Esophagus muscularis mucosa (tissue), 4 donors: ENCODE measurements at regions not wholly inside any gene's neighbourhood (a gene's known extent, or its start where the extent isn't known, plus 50 kb on each side); places are given as distances from the start of the nearest gene placed in this dataset.

Source experiments
- DNase-seq: peaks from one replicate; pipeline ENCODE4 v3.0.0-alpha.2; 2017; ENCODE audit errors: extremely low spot score
- H3K27ac ChIP-seq, 4 donors: fragments of 200-600 bp; sonication (generic); replicated peaks in 1 of 4; 1 replicate in 3 of 4; 2 replicates in 1 of 4; pipeline ENCODE4 v1.5.1; 2016 to 2019; ENCODE audit warnings: mild to moderate bottlenecking in 1 of 4
- H3K27me3 ChIP-seq, 4 donors: fragments of 200-600 bp; sonication (generic); one replicate each; pipeline versions ENCODE4 v1.5.1 to v1.6.0; 2016 to 2019
- H3K36me3 ChIP-seq, 4 donors: fragments of 200-600 bp; sonication (generic); one replicate each; pipeline ENCODE4 v1.5.1; 2016 to 2019
- H3K4me1 ChIP-seq, 4 donors: fragments of 200-600 bp; sonication (generic); one replicate each; pipeline ENCODE4 v1.5.1; 2016 to 2019
- H3K4me3 ChIP-seq, 4 donors: fragments of 200-600 bp; sonication (generic); 1 replicate in 2 of 4; 2 replicates in 2 of 4; pipeline ENCODE4 v1.5.1; 2016 to 2019; ENCODE audit warnings: mild to moderate bottlenecking in 4 of 4, moderate library complexity in 1 of 4
- H3K9me3 ChIP-seq, 4 donors: fragments of 200-600 bp; sonication (generic); 1 replicate in 3 of 4; 2 replicates in 1 of 4; pipeline ENCODE4 v1.5.1; 2016 to 2019
- EP300 ChIP-seq: sonication (generic); formaldehyde crosslinking; IDR thresholded peaks from one replicate; pipeline ENCODE4 v1.6.1; 2017; ENCODE audit warnings: antibody characterized with exemption
- POLR2A ChIP-seq: fragments of 450-650 bp; IDR thresholded peaks from one replicate; pipeline ENCODE4 v1.6.1; 2017; ENCODE audit warnings: antibody characterized with exemption, moderate library complexity, mild to moderate bottlenecking, low read depth
- POLR2AphosphoS5 ChIP-seq, 2 donors: sonication (generic); formaldehyde crosslinking; IDR thresholded peaks; one replicate each; pipeline ENCODE4 v1.6.1; 2017; ENCODE audit warnings: antibody characterized with exemption in 2 of 2
- WGBS: methylation state at CpG from one replicate; pipeline ENCODE4 v1.1.5; 2018; 5-methylcytosine and 5-hydroxymethylcytosine counted together
- intact Hi-C: fragments of 100-400 bp; cut with DNase I; formaldehyde crosslinking; loops from one replicate; pipeline ENCODE4 v1.15.1; 2023
- TF ChIP-seq, protein P1 (sequence below), 3 experiments: fragments of 200-600 bp in 2 of 3; fragments of 450-650 bp in 1 of 3; sonication (generic) in 2 of 3; IDR thresholded peaks; one replicate each; pipeline ENCODE4 v1.5.1; 2017 to 2019; ENCODE audit warnings: antibody characterized with exemption in 3 of 3, mild to moderate bottlenecking in 2 of 3, moderate library complexity in 1 of 3

DNA sequence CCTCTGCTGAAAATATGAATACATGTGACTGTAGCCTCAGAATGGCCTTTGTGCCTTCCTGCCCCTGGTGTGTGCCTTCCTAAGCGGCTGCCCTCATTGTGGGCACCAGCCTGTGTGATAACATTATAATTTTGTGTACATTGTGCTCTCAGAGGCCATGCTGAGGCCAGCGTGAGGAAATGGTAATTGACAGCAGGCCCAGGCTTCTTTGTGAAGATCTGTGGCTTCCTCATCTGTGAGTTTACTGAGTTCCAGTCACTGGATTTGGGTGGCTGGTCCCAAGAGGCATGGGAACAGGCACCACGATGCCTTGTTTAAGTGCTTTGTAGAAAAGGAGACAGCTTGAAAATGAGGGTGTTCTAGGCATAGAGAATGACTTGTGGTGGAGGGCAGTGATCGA is 389.3 kb downstream of the OMA1 start:
- intact Hi-C loops, result no loop called here
- 84% methylated on average over 4 of the region's 4 CpGs for WGBS
- H3K9me3 ChIP-seq, result no peaks in the 10 kb centered on the region
- no peak overlapping the region for H3K4me3 ChIP-seq
- H3K27me3 ChIP-seq, result no peaks in the 10 kb centered on the region
- peaks cover 0 to 12% (median 0%) of the 10 kb centered on the region in 4 donors for H3K4me1 ChIP-seq
- DNase-seq, result no peak
- no peak for TF ChIP-seq EP300
- no peak for TF ChIP-seq POLR2AphosphoS5 (IDR thresholded peaks at IDR 0.05)
- no peak for TF ChIP-seq POLR2A
- TF ChIP-seq, protein P1, sequence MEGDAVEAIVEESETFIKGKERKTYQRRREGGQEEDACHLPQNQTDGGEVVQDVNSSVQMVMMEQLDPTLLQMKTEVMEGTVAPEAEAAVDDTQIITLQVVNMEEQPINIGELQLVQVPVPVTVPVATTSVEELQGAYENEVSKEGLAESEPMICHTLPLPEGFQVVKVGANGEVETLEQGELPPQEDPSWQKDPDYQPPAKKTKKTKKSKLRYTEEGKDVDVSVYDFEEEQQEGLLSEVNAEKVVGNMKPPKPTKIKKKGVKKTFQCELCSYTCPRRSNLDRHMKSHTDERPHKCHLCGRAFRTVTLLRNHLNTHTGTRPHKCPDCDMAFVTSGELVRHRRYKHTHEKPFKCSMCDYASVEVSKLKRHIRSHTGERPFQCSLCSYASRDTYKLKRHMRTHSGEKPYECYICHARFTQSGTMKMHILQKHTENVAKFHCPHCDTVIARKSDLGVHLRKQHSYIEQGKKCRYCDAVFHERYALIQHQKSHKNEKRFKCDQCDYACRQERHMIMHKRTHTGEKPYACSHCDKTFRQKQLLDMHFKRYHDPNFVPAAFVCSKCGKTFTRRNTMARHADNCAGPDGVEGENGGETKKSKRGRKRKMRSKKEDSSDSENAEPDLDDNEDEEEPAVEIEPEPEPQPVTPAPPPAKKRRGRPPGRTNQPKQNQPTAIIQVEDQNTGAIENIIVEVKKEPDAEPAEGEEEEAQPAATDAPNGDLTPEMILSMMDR (IDR thresholded peaks at IDR 0.05), result no peak
- H3K36me3 ChIP-seq, result no peaks in the 10 kb centered on the region
- no peak overlapping the region for H3K27ac ChIP-seq

DNA sequence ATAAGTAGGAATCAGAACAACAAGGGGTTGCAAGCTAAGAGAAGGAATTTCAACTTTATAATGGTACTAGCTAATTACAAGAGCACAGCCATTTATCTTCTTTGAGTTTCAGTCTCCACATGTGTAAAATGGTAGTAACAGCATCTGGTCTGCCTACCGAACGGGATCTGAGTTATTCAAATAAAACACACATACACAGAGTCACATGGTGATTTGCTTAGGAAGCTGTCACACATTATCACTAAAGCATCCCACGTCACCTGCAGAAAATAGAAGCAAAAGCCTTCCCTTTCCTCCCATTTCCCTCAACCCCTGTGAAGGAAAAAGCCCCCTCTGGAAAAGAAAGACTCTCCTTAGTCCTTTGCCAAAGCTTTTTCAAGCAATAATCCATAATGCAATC is 389.7 kb downstream of the OMA1 start:
- no peak for DNase-seq
- 87% methylated on average over 3 of the region's 3 CpGs for WGBS
- Histone ChIP-seq H3K4me1 (peaks cover 0 to 12% (median 0%) of the 10 kb centered on the region in 4 donors), H3K9me3 (no peaks in the 10 kb centered on the region), H3K27me3 (no peaks in the 10 kb centered on the region), H3K36me3 (no peaks in the 10 kb centered on the region), H3K4me3 (no peak overlapping the region), H3K27ac (no peak overlapping the region)
- TF ChIP-seq, protein P1 (IDR thresholded peaks at IDR 0.05), result no peak
- TF ChIP-seq POLR2A (no peak), POLR2AphosphoS5 (IDR thresholded peaks at IDR 0.05) (no peak), EP300 (no peak)
- intact Hi-C loops, result no loop called here

DNA sequence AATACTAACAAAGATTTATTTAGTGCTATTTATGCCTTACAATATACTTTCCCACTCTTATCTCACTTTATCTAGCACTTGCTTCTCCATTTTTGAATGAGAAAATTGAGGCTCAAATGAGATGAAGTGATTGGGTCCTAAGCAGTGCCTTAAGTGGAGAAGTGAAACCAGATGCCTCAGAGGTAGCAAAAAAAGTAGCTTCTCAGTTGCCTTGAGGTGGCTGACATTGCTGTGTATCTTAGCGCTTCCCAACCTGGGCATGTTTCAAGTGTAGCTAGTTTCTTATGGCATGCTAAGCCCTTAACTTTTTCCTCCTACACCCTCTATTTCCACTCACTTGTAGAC is 390.4 kb downstream of the OMA1 start:
- TF ChIP-seq POLR2AphosphoS5 (IDR thresholded peaks at IDR 0.05) (no peak), POLR2A (no peak), EP300 (no peak)
- TF ChIP-seq, protein P1 (IDR thresholded peaks at IDR 0.05), result no peak
- Histone ChIP-seq H3K4me3 (no peak overlapping the region), H3K4me1 (peaks cover 0 to 12% (median 0%) of the 10 kb centered on the region in 4 donors), H3K36me3 (no peaks in the 10 kb centered on the region), H3K9me3 (no peaks in the 10 kb centered on the region), H3K27ac (no peak overlapping the region), H3K27me3 (no peaks in the 10 kb centered on the region)
- DNase-seq, result no peak
- intact Hi-C loops, result no loop called here
- 100% methylated on average over 1 of the region's 1 CpG for WGBS

DNA sequence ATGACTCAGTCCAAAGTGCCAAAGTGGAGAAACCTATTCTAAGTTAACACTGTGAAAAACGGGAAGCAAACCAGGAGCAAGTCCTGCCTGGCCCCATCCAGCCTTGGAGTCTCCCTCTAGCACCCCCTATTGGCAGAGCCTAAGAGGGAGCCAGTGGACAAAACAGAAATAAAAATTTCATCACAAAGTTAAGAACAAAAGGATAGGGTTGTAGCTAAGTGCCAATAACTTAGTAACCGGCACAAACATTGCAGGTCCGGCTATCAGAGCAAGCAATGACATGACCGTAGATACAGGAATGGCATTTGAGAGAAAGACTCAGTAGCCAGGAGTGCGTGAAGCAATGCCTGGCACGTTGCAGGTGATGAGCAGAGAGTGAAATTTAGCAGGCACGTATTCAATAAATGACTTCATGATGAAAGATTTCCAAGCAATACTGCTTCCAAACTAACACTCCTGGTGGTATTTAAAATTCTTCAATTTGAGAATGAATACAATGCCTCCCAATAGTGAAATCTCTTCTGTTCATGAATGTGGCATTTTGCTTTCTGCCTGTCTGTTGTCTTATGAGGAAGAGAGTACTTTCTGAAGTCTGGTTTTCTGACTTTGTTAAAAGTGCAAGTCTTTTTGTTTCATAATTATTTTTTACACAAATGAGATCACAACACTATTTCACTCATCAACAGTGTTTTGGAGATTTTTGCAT is 391.0 kb downstream of the OMA1 start:
- Histone ChIP-seq H3K4me3 (no peak overlapping the region), H3K36me3 (no peaks in the 10 kb centered on the region), H3K9me3 (no peaks in the 10 kb centered on the region), H3K27ac (no peak overlapping the region), H3K4me1 (peaks cover 0 to 12% (median 0%) of the 10 kb centered on the region in 4 donors), H3K27me3 (no peaks in the 10 kb centered on the region)
- DNase-seq, result no peak
- intact Hi-C loops, result no loop called here
- TF ChIP-seq POLR2AphosphoS5 (IDR thresholded peaks at IDR 0.05), result no peak
- TF ChIP-seq, protein P1 (IDR thresholded peaks at IDR 0.05), result peak in 1 of 3 experiments; percentile 26
- 55% methylated on average over 7 of the region's 7 CpGs for WGBS

DNA sequence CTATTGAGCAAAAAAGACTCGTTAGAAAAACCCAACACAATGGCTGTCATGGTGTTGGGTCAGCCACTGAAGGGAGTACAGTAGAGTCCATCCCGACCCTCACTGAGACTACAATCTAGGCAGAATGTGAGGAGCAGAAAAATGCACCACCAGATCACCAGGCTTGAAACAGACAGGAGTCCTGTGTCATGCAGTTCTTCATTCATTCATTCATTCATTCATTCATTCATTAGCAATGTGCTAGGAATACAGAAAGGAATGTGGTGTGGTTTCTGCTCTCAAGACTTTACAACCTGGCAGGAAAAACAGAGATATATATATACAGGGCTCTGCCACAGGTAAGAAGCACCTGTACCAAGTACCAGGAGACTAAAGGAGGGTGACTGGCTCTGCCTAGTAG is 392.3 kb downstream of the OMA1 start:
- TF ChIP-seq EP300 (no peak), POLR2AphosphoS5 (IDR thresholded peaks at IDR 0.05) (no peak), POLR2A (no peak)
- TF ChIP-seq, protein P1 (IDR thresholded peaks at IDR 0.05), result no peak
- Histone ChIP-seq H3K4me1 (peaks cover 0 to 12% (median 0%) of the 10 kb centered on the region in 4 donors), H3K9me3 (no peaks in the 10 kb centered on the region), H3K27me3 (no peaks in the 10 kb centered on the region), H3K36me3 (no peaks in the 10 kb centered on the region), H3K4me3 (no peak overlapping the region), H3K27ac (no peak overlapping the region)
- no peak for DNase-seq
- WGBS, result 82% methylated on average over 2 of the region's 2 CpGs
- intact Hi-C loops, result no loop called here
